Adrenal gland (tissue), 9 donors: ENCODE measurements at regions not wholly inside any gene's neighbourhood (a gene's known extent, or its start where the extent isn't known, plus 50 kb on each side); places are given as distances from the start of the nearest gene placed in this dataset.

Source experiments
- DNase-seq, 7 donors: peaks; one replicate each; pipeline ENCODE4 v3.0.0-alpha.2; 2019 to 2020
- H3K27ac ChIP-seq, 5 donors: fragments of 200-600 bp; sonication (generic) in 4 of 5; 1 replicate in 3 of 5; 2 replicates in 2 of 5; pipeline versions ENCODE4 v1.5.1 to v1.8.0; 2016 to 2020; ENCODE audit warnings: mild to moderate bottlenecking in 1 of 5
- H3K27me3 ChIP-seq: fragments of 200-600 bp; 2 replicates; pipeline ENCODE4 v1.8.0; 2021
- H3K36me3 ChIP-seq, 2 donors: fragments of 200-600 bp; replicated peaks in 1 of 2; 1 replicate in 1 of 2; 2 replicates in 1 of 2; pipeline versions ENCODE4 v1.5.1 to v1.8.0; 2018 to 2022
- H3K4me1 ChIP-seq, 2 donors: fragments of 200-600 bp; replicated peaks in 1 of 2; 1 replicate in 1 of 2; 2 replicates in 1 of 2; pipeline versions ENCODE4 v1.5.1 to v1.8.0; 2018 to 2021
- H3K4me3 ChIP-seq, 4 donors: fragments of 200-600 bp; sonication (generic) in 3 of 4; one replicate each; pipeline ENCODE4 v1.5.1; 2016 to 2018
- H3K9me3 ChIP-seq, 3 donors: fragments of 200-600 bp; sonication (generic) in 1 of 3; replicated peaks in 1 of 3; 1 replicate in 2 of 3; 2 replicates in 1 of 3; pipeline versions ENCODE4 v1.5.1 to v1.8.0; 2016 to 2021
- POLR2A ChIP-seq, 2 donors: fragments of 450-650 bp; IDR thresholded peaks; one replicate each; pipeline ENCODE4 v1.6.1; 2017; ENCODE audit warnings: antibody characterized with exemption in 2 of 2, mild to moderate bottlenecking in 2 of 2, moderate library complexity in 1 of 2
- WGBS, 4 donors: extraction: QIAGEN DNeasy Blood & Tissue Kit in 2 of 4; methylation state at CpG; one replicate each; pipeline versions ENCODE4 v1.1.5 to v1.1.7; 2013 to 2017; 5-methylcytosine and 5-hydroxymethylcytosine counted together
- intact Hi-C, 2 donors: fragments of 100-400 bp; cut with DNase I; formaldehyde crosslinking; loops; one replicate each; pipeline versions ENCODE4 v1.14.1 to v1.15.0; 2022 to 2023
- TF ChIP-seq, protein P1 (sequence below), 6 experiments: fragments of 450-650 bp in 4 of 6; fragments of 200-600 bp in 2 of 6; sonication (generic) in 1 of 6; IDR thresholded peaks; 1 replicate in 5 of 6; 2 replicates in 1 of 6; pipeline versions ENCODE4 v1.5.1 to v1.8.0; 2016 to 2021; ENCODE audit warnings: antibody characterized with exemption in 6 of 6, mild to moderate bottlenecking in 2 of 6, moderate library complexity in 1 of 6
- donor health status: healthy with polysubstance abuse.
- donor health status: Bipolar disorder and iron deficiency.
- donor health status: DM: yes; HTN: yes; CAD: no.
- donor health status: DM: no; HTN: no; CAD: no.
- donor health status: DM: no; HTN: no; CAD: no.

- TF ChIP-seq POLR2A (IDR thresholded peaks at IDR 0.05) = no peak
- TF ChIP-seq, protein P1, sequence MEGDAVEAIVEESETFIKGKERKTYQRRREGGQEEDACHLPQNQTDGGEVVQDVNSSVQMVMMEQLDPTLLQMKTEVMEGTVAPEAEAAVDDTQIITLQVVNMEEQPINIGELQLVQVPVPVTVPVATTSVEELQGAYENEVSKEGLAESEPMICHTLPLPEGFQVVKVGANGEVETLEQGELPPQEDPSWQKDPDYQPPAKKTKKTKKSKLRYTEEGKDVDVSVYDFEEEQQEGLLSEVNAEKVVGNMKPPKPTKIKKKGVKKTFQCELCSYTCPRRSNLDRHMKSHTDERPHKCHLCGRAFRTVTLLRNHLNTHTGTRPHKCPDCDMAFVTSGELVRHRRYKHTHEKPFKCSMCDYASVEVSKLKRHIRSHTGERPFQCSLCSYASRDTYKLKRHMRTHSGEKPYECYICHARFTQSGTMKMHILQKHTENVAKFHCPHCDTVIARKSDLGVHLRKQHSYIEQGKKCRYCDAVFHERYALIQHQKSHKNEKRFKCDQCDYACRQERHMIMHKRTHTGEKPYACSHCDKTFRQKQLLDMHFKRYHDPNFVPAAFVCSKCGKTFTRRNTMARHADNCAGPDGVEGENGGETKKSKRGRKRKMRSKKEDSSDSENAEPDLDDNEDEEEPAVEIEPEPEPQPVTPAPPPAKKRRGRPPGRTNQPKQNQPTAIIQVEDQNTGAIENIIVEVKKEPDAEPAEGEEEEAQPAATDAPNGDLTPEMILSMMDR (IDR thresholded peaks at IDR 0.05) = peak in 3 of 6 experiments; percentile 24 to 29 (median 25)
- 38 to 62% (median 50%) methylated on average over 4 of the region's 4 CpGs for WGBS, 4 donors
- H3K27ac ChIP-seq = peak overlapping the region in 2 of 5 donors; percentile 11 to 12
- intact Hi-C loops = no loop called here
- no peaks in the 10 kb centered on the region for H3K4me1 ChIP-seq
- H3K27me3 ChIP-seq = no peaks in the 10 kb centered on the region
- no peak overlapping the region for H3K4me3 ChIP-seq
- H3K9me3 ChIP-seq = no peaks in the 10 kb centered on the region
- peak in 6 of 7 donors; percentile 37 to 58 (median 39) for DNase-seq
- no peaks in the 10 kb centered on the region for H3K36me3 ChIP-seq
Observed at GRCh38 chr12:115079760-115080159, 395.8 kb upstream of the TBX3 start.

DNA sequence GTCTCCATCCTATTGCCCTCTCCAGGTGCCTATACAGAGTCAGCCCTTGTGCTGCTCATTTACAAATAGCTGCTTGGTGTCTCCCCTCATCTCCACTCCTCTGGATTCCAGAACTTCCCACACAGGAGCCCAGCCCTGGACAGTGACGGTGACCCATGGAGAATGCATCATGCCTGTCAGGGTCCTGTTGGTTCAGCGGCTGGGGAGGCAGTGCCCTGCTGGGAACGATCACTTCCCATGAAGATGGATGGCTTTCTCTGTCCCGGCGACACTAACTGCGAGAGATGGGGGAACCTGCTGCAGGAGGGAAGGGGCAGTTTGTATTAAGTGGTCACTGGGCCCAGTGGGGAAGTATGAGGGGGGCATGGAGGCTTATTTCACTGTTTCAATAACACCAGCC is 395.0 kb upstream of the TBX3 start:
- WGBS, 4 donors = 43 to 67% (median 61%) methylated on average over 6 of the region's 6 CpGs
- H3K4me3 ChIP-seq = no peak overlapping the region
- no peaks in the 10 kb centered on the region for H3K27me3 ChIP-seq
- no peak overlapping the region for H3K27ac ChIP-seq
- no peak for DNase-seq
- H3K4me1 ChIP-seq = no peaks in the 10 kb centered on the region
- TF ChIP-seq, protein P1 (IDR thresholded peaks at IDR 0.05) = no peak
- no peak for TF ChIP-seq POLR2A (IDR thresholded peaks at IDR 0.05)
- intact Hi-C loops = no loop called here
- no peaks in the 10 kb centered on the region for H3K36me3 ChIP-seq
- H3K9me3 ChIP-seq = no peaks in the 10 kb centered on the region

GRCh38 chr12:115078334-115078733 is 394.4 kb upstream of the TBX3 start:
- intact Hi-C loops = no loop called here
- Histone ChIP-seq H3K4me3 (no peak overlapping the region), H3K36me3 (no peaks in the 10 kb centered on the region), H3K27ac (no peak overlapping the region), H3K27me3 (no peaks in the 10 kb centered on the region), H3K4me1 (no peaks in the 10 kb centered on the region), H3K9me3 (no peaks in the 10 kb centered on the region)
- WGBS, 4 donors = 74 to 82% (median 75%) methylated on average over 4 of the region's 4 CpGs
- DNase-seq = no peak
- TF ChIP-seq, protein P1 (IDR thresholded peaks at IDR 0.05) = no peak
- no peak for TF ChIP-seq POLR2A (IDR thresholded peaks at IDR 0.05)

GRCh38 chr12:115075552-115076170 is 391.7 kb upstream of the TBX3 start:
- H3K27ac ChIP-seq = no peak overlapping the region
- intact Hi-C loops = no loop called here
- 76 to 89% (median 80%) methylated on average over 3 of the region's 3 CpGs for WGBS, 4 donors

More at GRCh38 chr12:115075552-115076170, 391.7 kb upstream of the TBX3 start:
- no peaks in the 10 kb centered on the region for H3K4me1 ChIP-seq
- DNase-seq = no peak
- no peaks in the 10 kb centered on the region for H3K36me3 ChIP-seq
- TF ChIP-seq POLR2A (IDR thresholded peaks at IDR 0.05) = no peak
- TF ChIP-seq, protein P1 (IDR thresholded peaks at IDR 0.05) = no peak
- no peaks in the 10 kb centered on the region for H3K9me3 ChIP-seq
- no peak overlapping the region for H3K4me3 ChIP-seq
- no peaks in the 10 kb centered on the region for H3K27me3 ChIP-seq
